SK-N-SH (cell line): ENCODE measurements at regions not wholly inside any gene's neighbourhood (a gene's known extent, or its start where the extent isn't known, plus 50 kb on each side); places are given as distances from the start of the nearest gene placed in this dataset.

Experiments
- CTCF ChIA-PET: fragments of 300-600, 350-600 bp; formaldehyde crosslinking; extraction: SDS; loops from one replicate; lab custom pipeline; 2021; lab: Yijun Ruan, JAX
- POLR2A ChIA-PET: fragments of 350-600 bp; sonication (Branson Sonifier 250); formaldehyde crosslinking; extraction: SDS; loops from one replicate; lab custom pipeline; 2020; ENCODE audit warnings: antibody characterized with exemption, inconsistent platforms; lab: Yijun Ruan, JAX
- DNase-seq: peaks from one replicate; pipeline ENCODE4 v3.0.0; 2012
- H2AFZ ChIP-seq: fragments of 200-600 bp; sonication (generic); 2 replicates; pipeline ENCODE4 v1.8.1; 2016; ENCODE audit warnings: antibody characterized with exemption, mild to moderate bottlenecking, low read depth
- H3F3A ChIP-seq: fragments of 200-600 bp; sonication (generic); replicated peaks from 2 replicates; pipeline ENCODE3; 2016; ENCODE audit warnings: antibody characterized with exemption, mild to moderate bottlenecking; ENCODE audit not compliant: insufficient read depth
- H3K27ac ChIP-seq, 2 experiments: fragments of 200-500 bp in 1 of 2; fragments of 200-600 bp in 1 of 2; sonication (Bioruptor generic) in 1 of 2; sonication (generic), shearing (Covaris generic) in 1 of 2; 2 replicates each; pipeline versions ENCODE4 v1.5.1 to v1.6.1; 2014 to 2016; ENCODE audit warnings: low read depth in 2 of 2, inconsistent platforms in 1 of 2, low read length in 1 of 2, mild to moderate bottlenecking in 1 of 2, mixed read lengths in 1 of 2
- H3K27me3 ChIP-seq: fragments of 200-600 bp; sonication (generic), shearing (Covaris generic); 2 replicates; pipeline ENCODE4 v1.6.1; 2016; ENCODE audit warnings: mixed run types; ENCODE audit not compliant: insufficient read depth
- H3K36me3 ChIP-seq, 2 experiments: fragments of 200-500 bp in 1 of 2; fragments of 200-600 bp in 1 of 2; sonication (Bioruptor generic) in 1 of 2; sonication (generic) in 1 of 2; replicated peaks in 1 of 2; 2 replicates each; pipeline versions ENCODE3 to v1.5.1; 2014 to 2016; ENCODE audit warnings: low read length in 1 of 2, mild to moderate bottlenecking in 1 of 2; ENCODE audit not compliant: insufficient read depth in 2 of 2, control insufficient read depth in 1 of 2
- H3K4me1 ChIP-seq, 2 experiments: fragments of 200-500 bp in 1 of 2; fragments of 200-600 bp in 1 of 2; sonication (Bioruptor generic) in 1 of 2; sonication (generic), shearing (Covaris generic) in 1 of 2; 2 replicates each; pipeline versions ENCODE4 v1.5.1 to v1.6.1; 2014 to 2016; ENCODE audit warnings: low read depth in 1 of 2, low read length in 1 of 2, mixed run types in 1 of 2; ENCODE audit not compliant: insufficient read depth in 2 of 2, control insufficient read depth in 1 of 2
- H3K4me2 ChIP-seq: fragments of 200-600 bp; sonication (generic), shearing (Covaris generic); 2 replicates; pipeline ENCODE4 v1.6.1; 2017; ENCODE audit warnings: mixed run types
- H3K4me3 ChIP-seq, 2 experiments: fragments of 200-500 bp in 1 of 2; fragments of 200-600 bp in 1 of 2; sonication (Bioruptor generic) in 1 of 2; sonication (generic), shearing (Covaris generic) in 1 of 2; 2 replicates each; pipeline versions ENCODE4 v1.5.1 to v1.8.1; 2014 to 2016; ENCODE audit warnings: low read depth in 2 of 2, inconsistent platforms in 1 of 2, low read length in 1 of 2, mild to moderate bottlenecking in 1 of 2, mixed read lengths in 1 of 2, moderate library complexity in 1 of 2
- H3K79me2 ChIP-seq: fragments of 200-600 bp; sonication (generic); 2 replicates; pipeline ENCODE4 v1.8.1; 2017; ENCODE audit warnings: mild to moderate bottlenecking; ENCODE audit not compliant: insufficient read depth
- H3K9ac ChIP-seq: fragments of 200-600 bp; sonication (generic); 2 replicates; pipeline ENCODE4 v1.6.1; 2017; ENCODE audit warnings: mixed run types
- H3K9me2 ChIP-seq: fragments of 200-600 bp; sonication (generic); 2 replicates; pipeline ENCODE4 v1.6.1; 2017; ENCODE audit warnings: mixed run types
- H3K9me3 ChIP-seq: fragments of 200-600 bp; sonication (generic); 2 replicates; pipeline ENCODE4 v1.6.1; 2017; ENCODE audit warnings: mixed run types, mild to moderate bottlenecking, moderate library complexity
- H4K20me1 ChIP-seq: fragments of 200-600 bp; sonication (generic); 2 replicates; pipeline ENCODE4 v1.6.1; 2017; ENCODE audit warnings: mild to moderate bottlenecking, mixed run types; ENCODE audit not compliant: insufficient read depth
- CHD2 ChIP-seq: fragments of 150-350 bp; IDR thresholded peaks from 2 replicates; pipeline ENCODE4 v1.6.1; 2018; ENCODE audit warnings: low read length; ENCODE audit not compliant: partially characterized antibody
- CTCF ChIP-seq: fragments of 200-600 bp; sonication (generic); IDR thresholded peaks from 2 replicates; pipeline ENCODE4 v1.6.1; 2017; ENCODE audit warnings: antibody characterized with exemption, mild to moderate bottlenecking, moderate library complexity
- EP300 ChIP-seq, 2 experiments: IDR thresholded peaks; 2 replicates each; pipeline versions ENCODE4 v1.4.0 to v1.6.1; 2012; ENCODE audit warnings: borderline replicate concordance in 1 of 2, low read depth in 1 of 2, low read length in 1 of 2
- EZH2phosphoT487 ChIP-seq: fragments of 200-600 bp; sonication (generic); IDR thresholded peaks from 2 replicates; pipeline ENCODE4 v1.6.1; 2017; ENCODE audit warnings: low read depth, mixed run types, mild to moderate bottlenecking, antibody characterized with exemption, moderate library complexity, borderline replicate concordance
- FOSL2 ChIP-seq: IDR thresholded peaks from 2 replicates; pipeline ENCODE4 v1.4.0; 2012; ENCODE audit warnings: low read depth, mild to moderate bottlenecking, moderate library complexity, borderline replicate concordance
- FOXJ3 ChIP-seq: sonication (generic); formaldehyde crosslinking; IDR thresholded peaks from 2 replicates; pipeline ENCODE4 v1.5.1; 2020; ENCODE audit warnings: mild to moderate bottlenecking, missing genetic modification reagents
- GABPA ChIP-seq: IDR thresholded peaks from 2 replicates; pipeline ENCODE4 v1.4.0; 2012; ENCODE audit warnings: low read depth, mild to moderate bottlenecking
- GATA2 ChIP-seq: sonication (generic); formaldehyde crosslinking; IDR thresholded peaks from 2 replicates; pipeline ENCODE4 v1.5.0; 2020; ENCODE audit warnings: mild to moderate bottlenecking, missing genetic modification reagents
- JUND ChIP-seq: IDR thresholded peaks from 2 replicates; pipeline ENCODE4 v1.4.0; 2012
- NFIC ChIP-seq: IDR thresholded peaks from 2 replicates; pipeline ENCODE4 v1.4.0; 2012; ENCODE audit warnings: borderline replicate concordance
- RCOR1 ChIP-seq: fragments of 150-350 bp; IDR thresholded peaks from 2 replicates; pipeline ENCODE4 v1.6.1; 2017; ENCODE audit warnings: antibody characterized with exemption, low read length
- RXRA ChIP-seq: IDR thresholded peaks from 2 replicates; pipeline ENCODE4 v1.4.0; 2012; ENCODE audit warnings: low read depth, mild to moderate bottlenecking, borderline replicate concordance
- SIN3A ChIP-seq: IDR thresholded peaks from 2 replicates; pipeline ENCODE4 v1.6.1; 2012; ENCODE audit warnings: low read depth, mild to moderate bottlenecking, low read length, moderate library complexity, borderline replicate concordance
- TAF1 ChIP-seq: IDR thresholded peaks from 2 replicates; pipeline ENCODE4 v1.6.1; 2012; ENCODE audit warnings: low read depth, mild to moderate bottlenecking, low read length, moderate library complexity, borderline replicate concordance
- TCF12 ChIP-seq: IDR thresholded peaks from 2 replicates; pipeline ENCODE4 v1.4.0; 2012
- TEAD4 ChIP-seq: IDR thresholded peaks from 2 replicates; pipeline ENCODE4 v1.4.0; 2012; ENCODE audit warnings: mild to moderate bottlenecking, borderline replicate concordance; ENCODE audit not compliant: insufficient read depth
- WGBS: methylation state at CpG from one replicate; pipeline ENCODE4 v1.1.6; 2017; ENCODE audit warnings: low lambda C conversion rate; 5-methylcytosine and 5-hydroxymethylcytosine counted together
- TF ChIP-seq, protein P1 (sequence below): fragments of 150-350 bp; IDR thresholded peaks from 2 replicates; pipeline ENCODE4 v1.6.1; 2016; ENCODE audit warnings: mild to moderate bottlenecking, low read depth, low read length

- H3K4me1 ChIP-seq, result no peaks in the 10 kb centered on the region; a peak in 1 of 4 replicates
- H3K27me3 ChIP-seq, result no peaks in the 10 kb centered on the region
- H3K27ac ChIP-seq, result peak overlapping the region; percentile 1 to 64; a peak in 3 of 4 replicates
- no peaks in the 10 kb centered on the region for H3F3A ChIP-seq
- DNase-seq, result no peak
- H3K4me3 ChIP-seq, result no peak overlapping the region
- TF ChIP-seq RCOR1 (0 out of 2 replicates have a peak, but pooled peaks have one; percentile 42), CTCF (no peak), RXRA (no peak), EP300 (IDR thresholded peaks at IDR 0.05; ENCODE audit: borderline replicate concordance in 1 of 2, low read depth in 1 of 2, low read length in 1 of 2) (peak in 1 of 2 experiments; percentile 53; a peak in 2 of 4 replicates), TCF12 (peak; percentile 67)
- POLR2A ChIA-PET, result no interaction called here
- H3K79me2 ChIP-seq, result no peaks in the 10 kb centered on the region
- CTCF ChIA-PET, result interaction anchor here (0.8 to 1.7 kb wide), 2 partner anchors 12 to 193 kb away, joined by 3 to 4 read pairs; no protein-coding TSS in a partner anchor
- H3K4me2 ChIP-seq, result no peak overlapping the region
- H2AFZ ChIP-seq, result no peak overlapping the region
- no peaks in the 10 kb centered on the region for H3K36me3 ChIP-seq
- H4K20me1 ChIP-seq, result no peaks in the 10 kb centered on the region
- 48% methylated on average over 3 of the region's 3 CpGs for WGBS
- H3K9me3 ChIP-seq, result no peaks in the 10 kb centered on the region
- no peak overlapping the region for H3K9ac ChIP-seq
- no peaks in the 10 kb centered on the region for H3K9me2 ChIP-seq
These were observed 155.3 kb upstream of the EDNRA start for GRCh38 chr4:147325571-147325981.

- H3K79me2 ChIP-seq, result no peaks in the 10 kb centered on the region
- H2AFZ ChIP-seq, result no peak overlapping the region
- no peaks in the 10 kb centered on the region for H3K9me2 ChIP-seq
- no peaks in the 10 kb centered on the region; a peak in 1 of 4 replicates for H3K4me1 ChIP-seq
- H3K9ac ChIP-seq, result no peak overlapping the region
- no peaks in the 10 kb centered on the region for H3F3A ChIP-seq
- no peaks in the 10 kb centered on the region for H3K9me3 ChIP-seq
- H3K4me2 ChIP-seq, result no peak overlapping the region
- peak overlapping the region; percentile 9 to 22; a peak in 2 of 4 replicates for H3K27ac ChIP-seq
- H3K4me3 ChIP-seq, result no peak overlapping the region
- H4K20me1 ChIP-seq, result no peaks in the 10 kb centered on the region
- H3K27me3 ChIP-seq, result no peaks in the 10 kb centered on the region
- TF ChIP-seq TCF12 (0 out of 2 replicates have a peak, but pooled peaks have one; percentile 9), JUND (no peak)
- ChIA-PET CTCF (interaction anchor here (0.7 to 0.8 kb wide), 3 partner anchors 11 to 264 kb away, joined by 3 read pairs; no protein-coding TSS in a partner anchor), POLR2A (no interaction called here)
- no peak for DNase-seq
- no peaks in the 10 kb centered on the region for H3K36me3 ChIP-seq
These were observed 154.3 kb upstream of the EDNRA start for GRCh38 chr4:147326591-147326990.

DNA sequence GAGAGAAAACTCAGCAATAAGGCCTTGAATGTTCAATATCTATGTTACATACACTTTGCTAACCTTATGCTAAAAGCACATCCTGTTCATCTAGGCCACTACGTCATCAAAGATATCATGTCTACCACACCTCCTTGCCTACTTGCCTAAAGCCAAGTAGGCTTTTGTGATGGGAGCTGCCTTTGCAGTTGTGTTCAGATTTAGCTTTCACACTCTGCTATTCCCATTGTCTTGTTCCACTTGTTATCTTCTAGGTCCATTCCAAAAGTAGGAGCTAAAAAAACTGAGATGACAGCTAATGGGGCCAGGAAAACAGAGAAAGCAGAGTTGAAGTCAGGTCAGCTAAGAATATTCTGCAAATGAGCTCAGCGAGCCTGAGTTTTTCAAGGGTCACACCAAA, 153.6 kb upstream of the EDNRA start:
- DNase-seq, result no peak
- H3K4me2 ChIP-seq, result no peak overlapping the region
- TF ChIP-seq NFIC, result no peak
- TF ChIP-seq FOXJ3 (CRISPR knock-in tag), result no peak
- no peak for TF ChIP-seq FOSL2
- no peak for TF ChIP-seq TAF1
- TF ChIP-seq EZH2phosphoT487, result no peak
- TF ChIP-seq, protein P1, sequence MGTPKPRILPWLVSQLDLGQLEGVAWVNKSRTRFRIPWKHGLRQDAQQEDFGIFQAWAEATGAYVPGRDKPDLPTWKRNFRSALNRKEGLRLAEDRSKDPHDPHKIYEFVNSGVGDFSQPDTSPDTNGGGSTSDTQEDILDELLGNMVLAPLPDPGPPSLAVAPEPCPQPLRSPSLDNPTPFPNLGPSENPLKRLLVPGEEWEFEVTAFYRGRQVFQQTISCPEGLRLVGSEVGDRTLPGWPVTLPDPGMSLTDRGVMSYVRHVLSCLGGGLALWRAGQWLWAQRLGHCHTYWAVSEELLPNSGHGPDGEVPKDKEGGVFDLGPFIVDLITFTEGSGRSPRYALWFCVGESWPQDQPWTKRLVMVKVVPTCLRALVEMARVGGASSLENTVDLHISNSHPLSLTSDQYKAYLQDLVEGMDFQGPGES, result no peak
- TF ChIP-seq CHD2, result no peak
- no peak for TF ChIP-seq JUND
- no peak for TF ChIP-seq SIN3A
- no peak for TF ChIP-seq TEAD4
- no peak for TF ChIP-seq GABPA
- TF ChIP-seq GATA2 (CRISPR knock-in tag), result no peak
- H3K4me3 ChIP-seq, result no peak overlapping the region
- H3K9me2 ChIP-seq, result no peaks in the 10 kb centered on the region
- CTCF ChIA-PET, result interaction anchor here (0.8 kb wide), 1 partner anchor 263 kb away, joined by 3 read pairs; no protein-coding TSS in a partner anchor
- no peaks in the 10 kb centered on the region for H3K79me2 ChIP-seq
- H3K27me3 ChIP-seq, result no peaks in the 10 kb centered on the region
- H3F3A ChIP-seq, result no peaks in the 10 kb centered on the region
- H3K27ac ChIP-seq, result peak overlapping the region in 1 of 2 experiments; percentile 22; a peak in 1 of 4 replicates
- H3K9me3 ChIP-seq, result no peaks in the 10 kb centered on the region
- H3K36me3 ChIP-seq, result no peaks in the 10 kb centered on the region
- no peaks in the 10 kb centered on the region; a peak in 1 of 4 replicates for H3K4me1 ChIP-seq
- POLR2A ChIA-PET, result no interaction called here
- H4K20me1 ChIP-seq, result no peaks in the 10 kb centered on the region
- no peak overlapping the region for H3K9ac ChIP-seq
- no peak overlapping the region for H2AFZ ChIP-seq
- WGBS, result 87% methylated on average over 2 of the region's 2 CpGs
